ENCODE measurements at regions not wholly inside any gene's neighbourhood (a gene's known extent, or its start where the extent isn't known, plus 50 kb on each side); places are given as distances from the start of the nearest gene placed in this dataset.

DNA sequence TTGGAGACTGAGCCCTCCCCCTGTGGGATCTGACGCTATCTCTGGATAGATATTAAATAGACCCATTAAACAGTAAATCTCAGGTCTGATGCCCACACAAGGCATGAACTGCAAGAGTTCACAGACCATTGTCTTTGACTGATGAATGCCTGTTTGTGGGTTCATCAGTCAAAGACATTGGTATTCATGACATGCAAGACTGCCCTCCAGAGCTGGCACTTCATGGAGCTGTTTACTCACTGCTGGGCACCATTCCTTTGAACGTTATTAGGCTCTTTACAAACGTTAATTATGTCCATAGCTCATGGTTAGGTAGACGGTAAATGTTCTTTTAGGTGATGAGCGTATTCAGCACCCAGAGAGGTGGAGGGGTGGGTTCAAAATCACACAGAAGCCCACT is 111.8 kb upstream of the PABPC3 start:
- TF ChIP-seq, protein P1, sequence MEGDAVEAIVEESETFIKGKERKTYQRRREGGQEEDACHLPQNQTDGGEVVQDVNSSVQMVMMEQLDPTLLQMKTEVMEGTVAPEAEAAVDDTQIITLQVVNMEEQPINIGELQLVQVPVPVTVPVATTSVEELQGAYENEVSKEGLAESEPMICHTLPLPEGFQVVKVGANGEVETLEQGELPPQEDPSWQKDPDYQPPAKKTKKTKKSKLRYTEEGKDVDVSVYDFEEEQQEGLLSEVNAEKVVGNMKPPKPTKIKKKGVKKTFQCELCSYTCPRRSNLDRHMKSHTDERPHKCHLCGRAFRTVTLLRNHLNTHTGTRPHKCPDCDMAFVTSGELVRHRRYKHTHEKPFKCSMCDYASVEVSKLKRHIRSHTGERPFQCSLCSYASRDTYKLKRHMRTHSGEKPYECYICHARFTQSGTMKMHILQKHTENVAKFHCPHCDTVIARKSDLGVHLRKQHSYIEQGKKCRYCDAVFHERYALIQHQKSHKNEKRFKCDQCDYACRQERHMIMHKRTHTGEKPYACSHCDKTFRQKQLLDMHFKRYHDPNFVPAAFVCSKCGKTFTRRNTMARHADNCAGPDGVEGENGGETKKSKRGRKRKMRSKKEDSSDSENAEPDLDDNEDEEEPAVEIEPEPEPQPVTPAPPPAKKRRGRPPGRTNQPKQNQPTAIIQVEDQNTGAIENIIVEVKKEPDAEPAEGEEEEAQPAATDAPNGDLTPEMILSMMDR (IDR thresholded peaks at IDR 0.05; ENCODE audit: low read length): no peak
- TF ChIP-seq EZH2 (optimal IDR thresholded peaks at IDR 0.05; ENCODE audit: low read depth, low read length) (no peak), EZH2phosphoT487 (IDR thresholded peaks at IDR 0.05; ENCODE audit: low read length) (no peak)

Measured in MM.1S (cell line).